Islet precursor cell (in vitro differentiated cells): ENCODE measurements at regions not wholly inside any gene's neighbourhood (a gene's known extent, or its start where the extent isn't known, plus 50 kb on each side); places are given as distances from the start of the nearest gene placed in this dataset.

Experiments used
- DNase-seq: peaks from one replicate; pipeline ENCODE4 v3.0.0-alpha.2; 2018

DNA sequence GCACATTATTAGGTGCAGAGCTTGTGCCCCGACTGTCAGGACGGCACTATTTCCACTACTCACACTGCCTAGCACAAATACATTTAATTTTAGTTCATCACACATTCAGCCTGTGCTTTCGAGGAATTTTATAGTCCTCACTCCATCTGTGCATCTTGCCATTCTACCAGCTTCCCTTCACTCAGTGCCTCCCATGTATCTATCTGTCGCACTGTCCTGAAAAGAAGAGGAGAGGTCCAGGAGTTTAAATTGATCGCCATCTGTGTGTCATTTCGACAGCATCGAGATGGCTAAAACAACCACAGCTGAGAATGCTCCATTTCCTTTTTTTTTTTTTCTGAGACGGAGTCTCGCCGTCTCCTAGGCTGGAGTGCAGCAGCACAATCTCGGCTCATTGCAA is 97.6 kb upstream of the FOXN3 start:
- DNase-seq, result no peak

- DNase-seq, result no peak
Measured at GRCh38 chr14:89509891-89510290, 92.9 kb upstream of the FOXN3 start.

DNA sequence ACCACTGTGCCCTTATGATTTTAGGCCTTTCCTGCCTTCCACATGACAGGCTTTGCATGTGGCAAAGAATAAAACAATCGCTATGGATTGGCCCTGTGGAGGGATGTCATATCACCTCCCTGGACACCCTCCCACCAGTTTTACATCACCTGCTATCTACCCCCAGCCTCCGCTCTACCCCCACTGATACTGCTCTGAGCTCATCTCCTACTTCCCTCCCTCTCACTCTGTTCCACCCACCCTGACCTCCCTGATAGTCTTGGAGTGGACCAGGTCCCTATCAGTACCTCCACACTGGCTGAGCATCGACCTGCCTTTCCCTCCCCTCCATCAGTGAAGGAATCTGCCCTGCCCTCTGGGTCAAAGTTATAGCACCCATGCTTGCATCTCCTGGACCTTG is 91.8 kb upstream of the FOXN3 start:
- peak; percentile 32 for DNase-seq

DNA sequence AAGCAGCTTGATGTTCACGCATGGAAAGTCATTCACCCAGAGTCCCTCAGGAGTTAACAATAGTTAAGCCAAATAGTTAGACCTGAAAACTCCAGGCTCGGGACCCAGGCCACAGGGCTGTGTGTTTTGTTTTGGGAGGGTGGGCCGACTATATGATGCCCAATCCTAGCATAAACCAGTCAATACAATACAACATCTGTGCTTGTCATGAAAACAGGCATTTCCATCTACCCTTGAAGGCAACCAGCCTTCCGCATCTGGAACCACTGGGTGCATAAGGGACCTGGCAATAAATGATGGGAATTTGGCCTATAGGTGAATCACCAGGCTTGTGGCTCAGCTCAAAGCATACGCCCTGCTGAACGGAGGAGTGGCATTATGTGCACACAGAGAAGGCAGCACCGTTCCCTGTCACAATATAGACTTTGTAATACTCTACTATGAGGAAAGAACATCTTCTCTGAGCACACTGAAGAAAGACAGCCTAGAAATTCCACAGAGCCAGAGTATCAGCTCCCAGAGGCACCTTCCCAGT is 91.0 kb upstream of the FOXN3 start:
- DNase-seq, result peak; percentile 25

GRCh38 chr14:89507521-89507920 is 90.5 kb upstream of the FOXN3 start:
- DNase-seq, result no peak

DNA sequence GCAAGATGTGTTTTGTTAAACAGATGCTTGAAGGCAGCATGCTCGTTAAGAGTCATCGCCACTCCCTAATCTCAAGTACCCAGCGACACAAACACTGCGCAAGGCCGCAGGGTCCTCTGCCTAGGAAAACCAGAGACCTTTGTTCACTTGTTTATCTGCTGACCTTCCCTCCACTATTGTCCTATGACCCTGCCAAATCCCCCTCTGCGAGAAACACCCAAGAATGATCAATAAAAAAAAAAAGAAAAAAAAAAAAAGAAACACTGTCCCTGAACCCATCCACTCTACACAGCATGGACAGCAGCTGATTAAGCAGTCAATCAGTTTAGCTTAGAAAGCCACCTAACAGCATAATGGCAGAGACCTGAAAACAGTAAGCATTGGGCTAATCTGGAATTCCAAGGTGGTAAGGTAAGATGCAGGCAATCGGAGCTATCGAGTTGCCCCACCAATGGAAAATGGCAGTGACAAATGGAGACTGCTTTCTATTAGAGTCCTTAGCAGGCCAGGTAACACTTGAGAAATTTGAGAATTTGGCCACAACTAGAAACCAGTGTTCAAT is 89.9 kb upstream of the FOXN3 start:
- peak; percentile 32 for DNase-seq

GRCh38 chr14:89504602-89505313 is 87.7 kb upstream of the FOXN3 start:
- peak; percentile 33 for DNase-seq

GRCh38 chr14:89504091-89504490 is 87.1 kb upstream of the FOXN3 start:
- peak; percentile 38 for DNase-seq

- DNase-seq, result peak; percentile 11
Measured at GRCh38 chr14:89503431-89503996, 86.5 kb upstream of the FOXN3 start.

DNA sequence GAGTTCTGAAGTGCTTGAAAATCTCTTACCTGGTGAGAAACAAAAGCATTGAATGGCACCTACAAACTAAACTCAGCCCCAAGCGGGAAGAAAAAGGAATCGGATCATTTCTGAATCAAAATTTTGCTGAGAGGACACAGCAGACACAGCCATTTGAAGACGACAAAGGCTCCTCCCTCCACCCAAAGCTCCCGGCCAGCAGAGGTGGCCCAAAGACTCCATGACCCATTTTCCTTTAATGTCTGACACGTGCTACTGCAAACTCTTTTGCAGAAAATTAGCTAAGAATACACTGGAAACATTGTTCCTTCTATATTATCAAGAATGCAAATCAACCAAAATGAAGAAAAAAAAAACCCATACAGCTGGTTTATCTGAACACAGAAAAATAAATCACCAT is 85.9 kb upstream of the FOXN3 start:
- peak; percentile 19 for DNase-seq

DNA sequence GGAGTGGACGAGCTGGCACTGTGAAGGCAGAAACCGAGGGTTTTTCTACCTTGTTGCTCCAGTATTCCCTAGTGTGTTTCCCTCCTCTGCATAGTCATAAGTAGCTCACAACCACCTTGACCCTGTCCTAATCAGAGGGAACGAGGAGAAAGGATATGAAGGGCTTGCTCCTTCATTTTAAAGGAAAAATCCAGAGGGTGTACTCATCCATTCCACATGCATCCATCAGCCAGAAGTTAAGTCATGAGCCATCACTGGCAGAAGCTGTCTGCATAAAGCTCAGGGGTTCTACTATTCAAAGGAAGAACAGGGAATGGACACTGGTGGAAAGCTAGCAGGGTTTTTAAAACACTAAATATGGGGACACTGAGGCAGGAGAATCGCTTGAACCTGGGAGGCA is 84.3 kb upstream of the FOXN3 start:
- DNase-seq, result peak; percentile 12

DNA sequence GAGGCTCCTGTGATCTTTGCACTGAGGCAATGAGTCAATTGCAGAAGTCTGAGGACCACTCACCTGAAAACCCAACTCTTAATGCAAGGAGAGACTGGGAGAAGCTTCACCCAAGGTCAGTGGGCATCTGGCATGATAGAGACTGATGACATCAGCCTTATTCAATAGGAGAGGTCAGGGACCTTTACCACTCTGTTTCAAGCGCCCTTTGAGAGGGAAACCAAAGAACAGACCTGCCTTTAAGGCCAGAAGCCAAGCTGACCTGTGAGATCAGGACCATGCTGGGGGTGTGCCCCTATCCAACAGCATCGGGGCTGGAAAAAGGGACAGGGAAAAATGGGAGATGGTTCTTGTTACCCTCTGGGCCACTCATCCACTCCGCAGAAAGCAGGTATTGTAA is 83.3 kb upstream of the FOXN3 start:
- no peak for DNase-seq

DNA sequence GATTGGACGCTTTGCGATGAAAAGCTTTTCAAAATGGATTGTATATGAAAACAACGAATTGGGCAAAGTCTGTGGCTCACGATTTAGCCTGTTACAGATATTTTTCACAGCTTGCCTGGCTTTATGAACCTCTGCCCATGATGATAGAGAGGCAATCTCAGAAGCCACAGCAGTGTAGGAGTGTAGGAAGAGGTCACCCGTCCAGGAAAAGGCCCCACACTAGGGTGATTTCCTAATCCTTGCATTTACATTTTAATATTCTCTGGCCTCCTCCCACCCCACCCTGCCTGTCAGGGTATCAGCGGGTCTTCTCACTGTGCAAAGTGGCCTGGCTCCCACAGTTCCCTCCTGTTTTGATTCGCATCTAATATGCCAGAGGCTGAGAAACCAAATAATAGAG is 81.8 kb upstream of the FOXN3 start:
- no peak for DNase-seq

- DNase-seq, result no peak
Measured at GRCh38 chr14:89495718-89496117, 78.7 kb upstream of the FOXN3 start.

GRCh38 chr14:89493877-89494634 is 77.0 kb upstream of the FOXN3 start:
- no peak for DNase-seq

DNA sequence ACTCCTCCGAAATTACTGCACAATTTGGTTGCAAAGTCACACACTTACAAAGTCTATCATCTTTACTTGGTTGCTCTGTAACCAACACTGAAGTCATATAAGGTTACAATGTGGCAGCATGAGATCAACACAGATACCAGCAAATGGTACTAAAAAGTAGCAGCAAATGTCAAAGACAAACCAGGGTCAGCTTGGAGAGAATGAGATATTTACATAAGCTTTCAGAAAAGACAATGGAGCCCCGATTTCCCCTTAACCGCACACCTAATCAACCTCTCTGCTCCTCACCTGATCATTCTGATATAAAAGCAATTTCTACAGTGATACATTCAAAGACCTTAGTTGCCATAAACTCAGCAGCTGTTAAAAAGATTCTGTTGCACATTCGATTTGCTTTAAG is 76.4 kb upstream of the FOXN3 start:
- DNase-seq, result no peak

DNA sequence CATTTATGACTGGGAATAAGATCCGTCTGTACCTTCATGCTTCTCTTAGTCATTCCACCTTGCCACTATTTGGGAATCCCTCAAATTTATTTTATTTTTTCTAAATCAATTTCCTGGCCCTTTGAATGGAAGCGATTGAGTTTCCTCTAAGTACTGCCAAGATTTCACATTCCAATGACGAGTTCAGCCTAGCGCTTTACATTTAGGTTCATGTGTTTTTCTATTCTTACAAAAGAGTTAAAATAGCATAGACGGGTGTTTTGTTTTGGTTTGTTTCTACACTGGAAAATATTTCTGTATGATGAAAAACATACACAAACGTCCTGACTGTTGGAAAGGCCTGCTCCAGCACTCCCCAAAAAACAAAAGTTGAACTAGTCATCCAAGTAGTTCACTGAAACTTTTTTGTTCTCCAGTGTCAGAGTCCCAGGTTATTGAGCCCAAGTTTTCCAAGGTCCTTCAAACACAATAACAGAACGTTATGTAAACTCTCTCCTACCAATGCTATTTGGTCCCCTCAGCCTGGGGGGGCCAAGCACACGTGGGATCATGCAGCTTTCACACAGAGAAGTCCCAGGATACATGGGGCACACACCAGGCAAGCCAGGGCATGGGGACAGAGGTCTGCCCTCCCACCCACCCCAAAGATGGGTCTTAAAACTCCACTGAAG is 74.8 kb upstream of the FOXN3 start:
- no peak for DNase-seq

- no peak for DNase-seq
Measured at GRCh38 chr14:89490466-89490865, 73.4 kb upstream of the FOXN3 start.

DNA sequence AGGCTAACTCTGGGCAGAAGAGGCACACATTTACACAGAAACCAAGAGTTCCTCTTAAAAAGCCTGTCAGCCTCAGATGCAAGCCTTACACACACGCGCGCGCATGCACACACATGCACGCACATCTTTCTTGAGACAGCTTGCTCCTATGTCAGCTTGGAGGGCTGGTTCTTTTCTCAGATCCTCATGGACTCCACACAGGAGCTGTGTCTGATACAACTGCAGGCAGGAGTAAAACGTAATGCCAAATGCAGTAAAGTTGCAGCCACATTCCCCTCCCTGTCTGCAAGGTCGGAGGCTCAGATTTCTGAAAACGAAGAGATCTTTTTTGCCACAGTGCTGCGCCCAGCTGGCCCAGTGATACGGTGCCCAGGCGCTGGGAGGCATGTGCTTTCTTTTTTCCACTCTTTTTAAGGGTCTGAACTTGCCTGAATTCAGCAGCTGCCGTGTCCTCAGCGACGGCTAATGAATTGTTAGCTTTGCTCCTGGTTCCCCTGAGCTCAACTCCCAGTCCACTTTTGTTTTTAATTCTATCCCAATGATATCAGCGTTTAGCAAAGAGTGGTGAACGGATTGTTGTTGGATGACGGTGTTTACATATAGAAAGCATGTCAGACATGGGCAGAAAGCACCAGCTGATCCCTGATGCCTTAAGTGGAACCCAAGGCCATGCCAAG is 72.9 kb upstream of the FOXN3 start:
- no peak for DNase-seq

DNA sequence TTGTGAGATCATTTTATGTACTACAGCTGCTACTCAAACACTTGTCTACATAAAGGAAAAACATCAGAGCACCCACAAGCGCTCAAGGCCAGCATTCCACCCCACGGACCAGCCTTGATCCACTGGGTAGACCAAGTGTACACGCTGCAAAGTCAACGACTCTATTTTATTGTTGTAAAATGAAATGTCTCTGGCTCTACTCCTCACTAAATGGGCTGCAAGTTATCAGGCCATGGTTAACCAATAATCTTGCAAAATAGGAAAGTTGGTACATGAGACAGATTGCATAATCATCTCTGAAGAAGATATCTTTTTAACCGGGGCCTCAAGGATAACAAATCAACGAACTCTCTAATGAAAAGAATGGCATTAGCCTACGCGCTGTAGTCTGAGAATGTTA is 69.9 kb upstream of the FOXN3 start:
- no peak for DNase-seq

DNA sequence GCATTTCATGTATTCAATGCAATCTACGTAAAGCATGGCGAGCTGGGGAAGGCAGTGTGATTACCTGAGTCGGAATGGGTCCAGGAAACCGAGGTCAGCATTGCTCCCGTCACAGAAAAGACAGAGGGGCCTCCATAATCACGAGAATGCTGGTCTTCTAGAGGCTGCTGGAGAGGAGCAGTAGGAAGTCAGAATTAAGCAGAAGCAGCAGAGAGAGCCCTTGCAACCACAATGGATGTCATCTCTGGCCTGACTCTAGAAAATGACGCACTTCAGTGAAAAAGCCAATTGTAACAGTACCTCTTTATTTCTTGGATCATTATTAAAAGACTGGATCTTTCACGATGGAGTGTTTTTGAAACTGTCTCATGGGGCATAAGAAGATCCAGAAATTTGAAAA is 69.5 kb upstream of the FOXN3 start:
- DNase-seq, result no peak

GRCh38 chr14:89485264-89485663 is 68.2 kb upstream of the FOXN3 start:
- DNase-seq, result no peak
